ENCODE measurements at regions not wholly inside any gene's neighbourhood (a gene's known extent, or its start where the extent isn't known, plus 50 kb on each side); places are given as distances from the start of the nearest gene placed in this dataset.

GRCh38 chr9:108631496-108632285 is 224.1 kb downstream of the ACTL7B start:
- H3K27ac ChIP-seq (ENCODE audit: low read depth, low read length): no peak overlapping the region
- H3K4me3 ChIP-seq (ENCODE audit: low read depth, low read length): no peak overlapping the region
- no peak for DNase-seq (ENCODE audit: low read depth in 4 of 6, low spot score in 6 of 6)
- H3K36me3 ChIP-seq (ENCODE audit: control insufficient read depth, insufficient read depth, low read length): no peaks in the 10 kb centered on the region
- 100% methylated on average over 1 of the region's 3 CpGs for whole genome bisulfite sequencing (ENCODE audit: insufficient coverage)
- no peaks in the 10 kb centered on the region for H3K9me3 ChIP-seq (ENCODE audit: control insufficient read depth, insufficient read depth, low read length)
- H3K4me1 ChIP-seq (ENCODE audit: control insufficient read depth, insufficient read depth, low read length): no peaks in the 10 kb centered on the region
- H3K27me3 ChIP-seq (ENCODE audit: control insufficient read depth, insufficient read depth, low read length): no peaks in the 10 kb centered on the region

- Histone ChIP-seq H3K4me3 (ENCODE audit: low read depth, low read length) (no peak overlapping the region), H3K4me1 (ENCODE audit: control insufficient read depth, insufficient read depth, low read length) (no peaks in the 10 kb centered on the region), H3K27ac (ENCODE audit: low read depth, low read length) (no peak overlapping the region), H3K27me3 (ENCODE audit: control insufficient read depth, insufficient read depth, low read length) (no peaks in the 10 kb centered on the region), H3K36me3 (ENCODE audit: control insufficient read depth, insufficient read depth, low read length) (no peaks in the 10 kb centered on the region), H3K9me3 (ENCODE audit: control insufficient read depth, insufficient read depth, low read length) (no peaks in the 10 kb centered on the region)
- no peak for DNase-seq (ENCODE audit: low read depth in 4 of 6, low spot score in 6 of 6)
Measured at GRCh38 chr9:108628316-108628715, 227.5 kb downstream of the ACTL7B start.

- Histone ChIP-seq H3K4me1 (ENCODE audit: control insufficient read depth, insufficient read depth, low read length) (no peaks in the 10 kb centered on the region), H3K4me3 (ENCODE audit: low read depth, low read length) (no peak overlapping the region), H3K27ac (ENCODE audit: low read depth, low read length) (no peak overlapping the region), H3K9me3 (ENCODE audit: control insufficient read depth, insufficient read depth, low read length) (no peaks in the 10 kb centered on the region), H3K27me3 (ENCODE audit: control insufficient read depth, insufficient read depth, low read length) (no peaks in the 10 kb centered on the region), H3K36me3 (ENCODE audit: control insufficient read depth, insufficient read depth, low read length) (no peaks in the 10 kb centered on the region)
- 96% methylated on average over 15 of the region's 19 CpGs for WGBS (ENCODE audit: insufficient coverage)
- no peak for DNase-seq (ENCODE audit: low read depth in 4 of 6, low spot score in 6 of 6)
Measured at GRCh38 chr9:108626743-108627142, 229.0 kb downstream of the ACTL7B start.

GRCh38 chr9:108621991-108622855 is 233.6 kb downstream of the ACTL7B start:
- H3K9me3 ChIP-seq (ENCODE audit: control insufficient read depth, insufficient read depth, low read length): no peaks in the 10 kb centered on the region
- WGBS (ENCODE audit: insufficient coverage): no CpG with 5 or more reads among the region's 3 CpGs
- H3K4me1 ChIP-seq (ENCODE audit: control insufficient read depth, insufficient read depth, low read length): no peaks in the 10 kb centered on the region
- H3K27me3 ChIP-seq (ENCODE audit: control insufficient read depth, insufficient read depth, low read length): no peaks in the 10 kb centered on the region
- no peaks in the 10 kb centered on the region for H3K36me3 ChIP-seq (ENCODE audit: control insufficient read depth, insufficient read depth, low read length)
- H3K4me3 ChIP-seq (ENCODE audit: low read depth, low read length): no peak overlapping the region
- H3K27ac ChIP-seq (ENCODE audit: low read depth, low read length): no peak overlapping the region
- no peak for DNase-seq (ENCODE audit: low read depth in 4 of 6, low spot score in 6 of 6)

GRCh38 chr9:108620767-108621166 is 235.0 kb downstream of the ACTL7B start:
- Histone ChIP-seq H3K27me3 (ENCODE audit: control insufficient read depth, insufficient read depth, low read length) (no peaks in the 10 kb centered on the region), H3K36me3 (ENCODE audit: control insufficient read depth, insufficient read depth, low read length) (no peaks in the 10 kb centered on the region), H3K4me1 (ENCODE audit: control insufficient read depth, insufficient read depth, low read length) (no peaks in the 10 kb centered on the region), H3K4me3 (ENCODE audit: low read depth, low read length) (no peak overlapping the region), H3K27ac (ENCODE audit: low read depth, low read length) (no peak overlapping the region), H3K9me3 (ENCODE audit: control insufficient read depth, insufficient read depth, low read length) (no peaks in the 10 kb centered on the region)
- DNase-seq (ENCODE audit: low read depth in 4 of 6, low spot score in 6 of 6): no peak
- no CpG with 5 or more reads among the region's 2 CpGs for WGBS (ENCODE audit: insufficient coverage)

GRCh38 chr9:108618906-108619550 is 236.8 kb downstream of the ACTL7B start:
- Histone ChIP-seq H3K27ac (ENCODE audit: low read depth, low read length) (no peak overlapping the region), H3K4me3 (ENCODE audit: low read depth, low read length) (no peak overlapping the region), H3K9me3 (ENCODE audit: control insufficient read depth, insufficient read depth, low read length) (no peaks in the 10 kb centered on the region), H3K4me1 (ENCODE audit: control insufficient read depth, insufficient read depth, low read length) (no peaks in the 10 kb centered on the region), H3K27me3 (ENCODE audit: control insufficient read depth, insufficient read depth, low read length) (no peaks in the 10 kb centered on the region), H3K36me3 (ENCODE audit: control insufficient read depth, insufficient read depth, low read length) (no peaks in the 10 kb centered on the region)
- 93% methylated on average over 7 of the region's 8 CpGs for WGBS (ENCODE audit: insufficient coverage)
- no peak for DNase-seq (ENCODE audit: low read depth in 4 of 6, low spot score in 6 of 6)

GRCh38 chr9:108617676-108618075 is 238.1 kb downstream of the ACTL7B start:
- DNase-seq (ENCODE audit: low read depth in 4 of 6, low spot score in 6 of 6): no peak
- H3K4me3 ChIP-seq (ENCODE audit: low read depth, low read length): no peak overlapping the region
- H3K27me3 ChIP-seq (ENCODE audit: control insufficient read depth, insufficient read depth, low read length): no peaks in the 10 kb centered on the region
- H3K27ac ChIP-seq (ENCODE audit: low read depth, low read length): no peak overlapping the region
- H3K36me3 ChIP-seq (ENCODE audit: control insufficient read depth, insufficient read depth, low read length): no peaks in the 10 kb centered on the region
- no peaks in the 10 kb centered on the region for H3K4me1 ChIP-seq (ENCODE audit: control insufficient read depth, insufficient read depth, low read length)
- no peaks in the 10 kb centered on the region for H3K9me3 ChIP-seq (ENCODE audit: control insufficient read depth, insufficient read depth, low read length)

- DNase-seq (ENCODE audit: low read depth in 4 of 6, low spot score in 6 of 6): no peak
- no peak overlapping the region for H3K4me3 ChIP-seq (ENCODE audit: low read depth, low read length)
- no peaks in the 10 kb centered on the region for H3K4me1 ChIP-seq (ENCODE audit: control insufficient read depth, insufficient read depth, low read length)
- H3K9me3 ChIP-seq (ENCODE audit: control insufficient read depth, insufficient read depth, low read length): no peaks in the 10 kb centered on the region
- H3K27me3 ChIP-seq (ENCODE audit: control insufficient read depth, insufficient read depth, low read length): no peaks in the 10 kb centered on the region
- H3K36me3 ChIP-seq (ENCODE audit: control insufficient read depth, insufficient read depth, low read length): no peaks in the 10 kb centered on the region
- no CpG with 5 or more reads among the region's 1 CpG for WGBS (ENCODE audit: insufficient coverage)
- no peak overlapping the region for H3K27ac ChIP-seq (ENCODE audit: low read depth, low read length)
Measured at GRCh38 chr9:108615152-108615551, 240.6 kb downstream of the ACTL7B start.

- DNase-seq (ENCODE audit: low read depth in 4 of 6, low spot score in 6 of 6): no peak
- no peaks in the 10 kb centered on the region for H3K4me1 ChIP-seq (ENCODE audit: control insufficient read depth, insufficient read depth, low read length)
- WGBS (ENCODE audit: insufficient coverage): no CpG with 5 or more reads among the region's 2 CpGs
- no peaks in the 10 kb centered on the region for H3K36me3 ChIP-seq (ENCODE audit: control insufficient read depth, insufficient read depth, low read length)
- no peak overlapping the region for H3K4me3 ChIP-seq (ENCODE audit: low read depth, low read length)
- no peaks in the 10 kb centered on the region for H3K9me3 ChIP-seq (ENCODE audit: control insufficient read depth, insufficient read depth, low read length)
- H3K27me3 ChIP-seq (ENCODE audit: control insufficient read depth, insufficient read depth, low read length): no peaks in the 10 kb centered on the region
- H3K27ac ChIP-seq (ENCODE audit: low read depth, low read length): no peak overlapping the region
Measured at GRCh38 chr9:108612513-108612912, 243.3 kb downstream of the ACTL7B start.
